ENCODE measurements at regions not wholly inside any gene's neighbourhood (a gene's known extent, or its start where the extent isn't known, plus 50 kb on each side); places are given as distances from the start of the nearest gene placed in this dataset.

DNA sequence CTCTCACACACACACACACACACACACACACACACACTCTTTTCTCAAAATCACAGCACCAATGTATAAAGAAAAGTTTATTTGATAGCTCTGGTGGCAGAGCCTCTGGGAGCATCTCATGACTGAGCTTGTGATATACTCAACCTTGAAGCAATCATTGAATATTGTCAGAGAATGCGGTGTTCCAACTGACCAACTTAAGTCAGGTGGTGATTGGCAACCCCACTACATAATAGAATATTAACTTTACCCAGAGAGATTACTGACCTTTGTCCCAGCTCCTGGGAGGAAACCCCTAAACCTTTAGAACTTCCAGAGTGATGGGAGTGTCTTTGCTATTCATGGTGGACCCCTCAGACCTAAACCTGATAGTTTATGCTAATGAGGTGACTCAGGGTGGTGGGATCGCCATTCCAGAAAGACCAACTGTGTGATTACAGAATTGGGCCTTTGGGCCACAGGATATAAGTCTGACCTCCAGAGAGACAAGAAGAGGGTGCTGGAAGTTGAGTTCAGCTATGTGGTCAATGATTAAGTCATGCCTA lies 143.1 kb downstream of the OTUD1 start:
- TF ChIP-seq EZH2 (IDR thresholded peaks at IDR 0.05; ENCODE audit: insufficient read depth, poor library complexity, severe bottlenecking), result no peak
- no peak for TF ChIP-seq EZH2phosphoT487 (IDR thresholded peaks at IDR 0.05; ENCODE audit: insufficient read depth, low read depth)

Measured in GM23248 (cell line).